Osteoblast (primary cell): ENCODE measurements at regions not wholly inside any gene's neighbourhood (a gene's known extent, or its start where the extent isn't known, plus 50 kb on each side); places are given as distances from the start of the nearest gene placed in this dataset.

Experiments
- DNase-seq: peaks from one replicate; pipeline ENCODE4 v3.0.0; 2011; ENCODE audit warnings: low spot score, mixed read lengths; ENCODE audit not compliant: insufficient read length; ENCODE audit errors: missing footprints
- H2AFZ ChIP-seq: 2 replicates; pipeline ENCODE4 v1.6.0; 2011; ENCODE audit warnings: mild to moderate bottlenecking, low read length
- H3K27ac ChIP-seq: 2 replicates; pipeline ENCODE4 v1.5.1; 2011; ENCODE audit warnings: mild to moderate bottlenecking, low read depth, low read length, moderate library complexity
- H3K27me3 ChIP-seq: 2 replicates; pipeline ENCODE4 v1.6.0; 2012; ENCODE audit warnings: mild to moderate bottlenecking, control low read depth, inconsistent platforms, low read length, moderate library complexity; ENCODE audit not compliant: insufficient read depth
- H3K36me3 ChIP-seq: 2 replicates; pipeline ENCODE4 v1.5.1; 2011; ENCODE audit warnings: mild to moderate bottlenecking, low read length, control low read depth, moderate library complexity; ENCODE audit not compliant: insufficient read depth
- H3K4me1 ChIP-seq: 2 replicates; pipeline ENCODE4 v1.5.1; 2011; ENCODE audit warnings: mild to moderate bottlenecking, low read length, control low read depth, moderate library complexity; ENCODE audit not compliant: insufficient read depth
- H3K4me2 ChIP-seq: 2 replicates; pipeline ENCODE4 v1.6.0; 2011; ENCODE audit warnings: mild to moderate bottlenecking, low read length; ENCODE audit not compliant: insufficient read depth
- H3K4me3 ChIP-seq: fragments of 200-600 bp; sonication (generic); 3 replicates; pipeline ENCODE4 v1.5.1; 2012; ENCODE audit warnings: mild to moderate bottlenecking, low read length, inconsistent platforms; ENCODE audit not compliant: insufficient read depth
- H3K79me2 ChIP-seq: 2 replicates; pipeline ENCODE4 v1.6.0; 2012; ENCODE audit warnings: mild to moderate bottlenecking, low read length, control low read depth, inconsistent platforms; ENCODE audit not compliant: insufficient read depth
- H3K9me3 ChIP-seq: 2 replicates; pipeline ENCODE4 v1.5.1; 2011; ENCODE audit warnings: low read depth, low read length, control low read depth
- H4K20me1 ChIP-seq: 2 replicates; pipeline ENCODE4 v1.6.0; 2012; ENCODE audit warnings: mild to moderate bottlenecking, low read length, control low read depth; ENCODE audit not compliant: insufficient read depth
- CTCF ChIP-seq: IDR thresholded peaks from 2 replicates; pipeline ENCODE4 v1.5.1; 2011; ENCODE audit warnings: mild to moderate bottlenecking, low read depth, low read length, moderate library complexity; ENCODE audit errors: extremely low read depth

- Histone ChIP-seq H3K9me3 (no peaks in the 10 kb centered on the region), H3K27ac (no peak overlapping the region), H3K4me1 (no peaks in the 10 kb centered on the region), H3K4me3 (no peak overlapping the region), H4K20me1 (no peaks in the 10 kb centered on the region), H3K79me2 (no peaks in the 10 kb centered on the region), H3K4me2 (no peak overlapping the region), H3K27me3 (no peaks in the 10 kb centered on the region), H2AFZ (no peak overlapping the region), H3K36me3 (no peaks in the 10 kb centered on the region)
- peak; percentile 17 for DNase-seq
- TF ChIP-seq CTCF, result peak; percentile 66
These were observed 105.3 kb upstream of the BMP5 start for GRCh38 chr6:55980627-55981211.

- no peak for TF ChIP-seq CTCF
- H3K27ac ChIP-seq, result no peak overlapping the region
- no peak overlapping the region for H2AFZ ChIP-seq
- no peak for DNase-seq
- no peak overlapping the region for H3K4me2 ChIP-seq
- no peak overlapping the region for H3K4me3 ChIP-seq
- H3K4me1 ChIP-seq, result no peaks in the 10 kb centered on the region
- no peaks in the 10 kb centered on the region for H3K36me3 ChIP-seq
- no peaks in the 10 kb centered on the region for H4K20me1 ChIP-seq
- no peaks in the 10 kb centered on the region for H3K9me3 ChIP-seq
- H3K79me2 ChIP-seq, result no peaks in the 10 kb centered on the region
- no peaks in the 10 kb centered on the region for H3K27me3 ChIP-seq
These were observed 104.1 kb upstream of the BMP5 start for GRCh38 chr6:55979526-55979925.

DNA sequence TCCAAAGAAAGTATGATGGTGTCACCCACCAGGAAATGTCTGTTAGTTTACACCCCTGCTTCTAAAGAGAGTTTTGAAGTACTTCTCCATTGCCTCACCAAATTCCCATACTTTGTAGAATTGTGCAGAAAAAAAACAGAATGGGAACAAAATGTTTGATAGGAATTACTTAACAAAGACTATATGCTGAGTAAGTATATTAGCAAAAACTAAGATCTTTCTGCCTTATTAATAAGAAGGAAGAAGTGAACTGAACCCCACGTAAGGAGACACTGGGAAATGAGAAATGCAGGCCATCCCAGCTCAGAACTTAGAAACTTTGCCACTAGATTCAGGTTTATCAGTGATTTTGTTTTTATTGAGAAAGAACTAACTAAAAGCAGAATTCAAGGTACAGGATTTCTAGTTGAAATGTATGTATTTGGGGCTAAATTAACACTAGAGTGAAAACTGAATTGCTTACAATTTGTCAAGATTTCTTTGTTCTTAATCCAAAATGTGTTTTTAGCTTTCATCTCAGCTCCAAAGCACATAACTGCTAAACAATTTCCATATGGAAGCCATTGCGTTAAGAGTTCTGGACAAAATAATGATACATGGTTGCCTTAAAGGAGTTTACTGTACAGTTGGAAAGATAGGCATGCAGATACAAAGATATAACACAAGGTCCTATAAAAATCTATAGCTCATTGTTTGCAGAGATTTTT, 102.7 kb upstream of the BMP5 start:
- peak; percentile 15 for DNase-seq
- H4K20me1 ChIP-seq, result no peaks in the 10 kb centered on the region
- no peak overlapping the region for H3K27ac ChIP-seq
- H3K9me3 ChIP-seq, result no peaks in the 10 kb centered on the region
- H3K4me2 ChIP-seq, result no peak overlapping the region
- no peaks in the 10 kb centered on the region for H3K36me3 ChIP-seq
- no peak for TF ChIP-seq CTCF
- H3K4me1 ChIP-seq, result no peaks in the 10 kb centered on the region
- H3K27me3 ChIP-seq, result no peaks in the 10 kb centered on the region
- no peak overlapping the region for H3K4me3 ChIP-seq
- H2AFZ ChIP-seq, result no peak overlapping the region
- no peaks in the 10 kb centered on the region for H3K79me2 ChIP-seq

DNA sequence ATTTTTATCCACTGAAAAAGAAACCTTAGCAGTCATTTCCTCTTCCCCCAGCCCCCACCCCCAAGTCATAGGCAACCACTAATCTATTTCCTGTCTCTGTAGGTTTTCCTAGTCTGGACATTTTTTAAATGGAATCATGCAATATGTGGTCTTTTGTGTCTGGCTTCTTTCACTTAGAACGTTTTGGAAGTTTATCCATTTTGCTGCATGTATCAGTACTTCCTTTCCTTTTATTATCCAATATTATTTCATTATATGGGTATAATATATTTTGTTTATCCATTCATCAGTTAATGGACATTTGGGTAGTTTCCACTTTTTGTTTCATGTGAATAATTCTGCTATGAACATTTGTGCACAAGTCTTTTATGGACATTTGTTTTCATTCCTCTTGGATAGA, 99.3 kb upstream of the BMP5 start:
- no peaks in the 10 kb centered on the region for H3K4me1 ChIP-seq
- no peaks in the 10 kb centered on the region for H3K79me2 ChIP-seq
- no peak overlapping the region for H3K4me2 ChIP-seq
- no peak overlapping the region for H3K27ac ChIP-seq
- H3K9me3 ChIP-seq, result no peaks in the 10 kb centered on the region
- H2AFZ ChIP-seq, result no peak overlapping the region
- no peak for DNase-seq
- no peaks in the 10 kb centered on the region for H3K27me3 ChIP-seq
- H4K20me1 ChIP-seq, result no peaks in the 10 kb centered on the region
- no peak overlapping the region for H3K4me3 ChIP-seq
- H3K36me3 ChIP-seq, result no peaks in the 10 kb centered on the region
- TF ChIP-seq CTCF, result no peak
